NCI-H1105 treated with DMSO at 0.1 percent for 48 hours (cell line): ENCODE measurements at regions not wholly inside any gene's neighbourhood (a gene's known extent, or its start where the extent isn't known, plus 50 kb on each side); places are given as distances from the start of the nearest gene placed in this dataset.
"Not testable (repeated sequence)": the region's sequence is repeated elsewhere in the genome, so short reads cannot be mapped to it uniquely, and the experiment has no call there.

Source experiments
- DNase-seq: peaks from one replicate; lab custom pipeline; 2025; lab: John Stamatoyannopoulos, UW

GRCh38 chr18:30705943-30706342 is 336.6 kb downstream of the DSC3 start:
- DNase-seq = no peak

- DNase-seq = no peak
Observed at GRCh38 chr18:30698571-30698970, 344.0 kb downstream of the DSC3 start.

GRCh38 chr18:30696201-30696600 is 346.3 kb downstream of the DSC3 start:
- no peak for DNase-seq

- no peak for DNase-seq
Observed at GRCh38 chr18:30694773-30695172, 347.8 kb downstream of the DSC3 start.

GRCh38 chr18:30689216-30689615 is 353.3 kb downstream of the DSC3 start:
- no peak for DNase-seq

GRCh38 chr18:30687501-30687900 is 355.0 kb downstream of the DSC3 start:
- DNase-seq = no peak

- DNase-seq = no peak
Observed at GRCh38 chr18:30684825-30685481, 357.6 kb downstream of the DSC3 start.

GRCh38 chr18:30683836-30684235 is 358.7 kb downstream of the DSC3 start:
- no peak for DNase-seq

- no peak for DNase-seq
Observed at GRCh38 chr18:30682672-30683071, 359.9 kb downstream of the DSC3 start.

- DNase-seq = no peak
Observed at GRCh38 chr18:30679285-30679930, 363.1 kb downstream of the DSC3 start.

- DNase-seq = not testable (repeated sequence)
Observed at GRCh38 chr18:30677813-30678212, 364.7 kb downstream of the DSC3 start.

- DNase-seq = no peak
Observed at GRCh38 chr18:30676053-30676480, 366.5 kb downstream of the DSC3 start.

GRCh38 chr18:30675493-30675892 is 367.0 kb downstream of the DSC3 start:
- no peak for DNase-seq

- no peak for DNase-seq
Observed at GRCh38 chr18:30675072-30675471, 367.5 kb downstream of the DSC3 start.

- DNase-seq = no peak
Observed at GRCh38 chr18:30674596-30674995, 367.9 kb downstream of the DSC3 start.

- not testable (repeated sequence) for DNase-seq
Observed at GRCh38 chr18:30672439-30672838, 370.1 kb downstream of the DSC3 start.

- no peak for DNase-seq
Observed at GRCh38 chr18:30658306-30658705, 384.2 kb downstream of the DSC3 start.

- no peak for DNase-seq
Observed at GRCh38 chr18:30652387-30652786, 390.2 kb downstream of the DSC3 start.

- no peak for DNase-seq
Observed at GRCh38 chr18:30650499-30650898, 392.0 kb downstream of the DSC3 start.

GRCh38 chr18:30644158-30644557 is 398.4 kb downstream of the DSC3 start:
- DNase-seq = no peak

GRCh38 chr18:30639361-30639760 is 403.2 kb downstream of the DSC3 start:
- DNase-seq = no peak

GRCh38 chr18:30634249-30634648 is 408.3 kb downstream of the DSC3 start:
- no peak for DNase-seq

GRCh38 chr18:30632071-30632698 is 410.4 kb downstream of the DSC3 start:
- no peak for DNase-seq
